Stimulated activated CD8-positive, alpha-beta memory T cell treated with anti-CD3 and anti-CD28 coated beads, Interleukin-4, amount 100 ng/mL, for 24 hours (primary cell): ENCODE measurements at regions not wholly inside any gene's neighbourhood (a gene's known extent, or its start where the extent isn't known, plus 50 kb on each side); places are given as distances from the start of the nearest gene placed in this dataset.

Source experiments
- DNase-seq: peaks from one replicate; pipeline ENCODE4 v3.0.0-alpha.2; 2020; ENCODE audit warnings: low read depth

- no peak for DNase-seq
Measured at GRCh38 chr9:80369641-80370040, 797.9 kb downstream of the TLE4 start.

- DNase-seq, result no peak
Measured at GRCh38 chr9:80366626-80367025, 794.9 kb downstream of the TLE4 start.

- no peak for DNase-seq
Measured at GRCh38 chr9:80359941-80360881, 788.4 kb downstream of the TLE4 start.

- no peak for DNase-seq
Measured at GRCh38 chr9:80359291-80359690, 787.5 kb downstream of the TLE4 start.

- no peak for DNase-seq
Measured at GRCh38 chr9:80352967-80353366, 781.2 kb downstream of the TLE4 start.

- no peak for DNase-seq
Measured at GRCh38 chr9:80351612-80352011, 779.8 kb downstream of the TLE4 start.

- DNase-seq, result no peak
Measured at GRCh38 chr9:80326105-80326504, 754.3 kb downstream of the TLE4 start.

- DNase-seq, result no peak
Measured at GRCh38 chr9:80320916-80321315, 749.2 kb downstream of the TLE4 start.

- no peak for DNase-seq
Measured at GRCh38 chr9:80320480-80320879, 748.7 kb downstream of the TLE4 start.

- no peak for DNase-seq
Measured at GRCh38 chr9:80305136-80305535, 733.4 kb downstream of the TLE4 start.

- no peak for DNase-seq
Measured at GRCh38 chr9:80294955-80295354, 723.2 kb downstream of the TLE4 start.

- no peak for DNase-seq
Measured at GRCh38 chr9:80294318-80294717, 722.6 kb downstream of the TLE4 start.

- no peak for DNase-seq
Measured at GRCh38 chr9:80292231-80292630, 720.5 kb downstream of the TLE4 start.

GRCh38 chr9:80285326-80285725 lies 713.6 kb downstream of the TLE4 start:
- DNase-seq, result no peak

GRCh38 chr9:80282766-80283165 lies 711.0 kb downstream of the TLE4 start:
- DNase-seq, result no peak

- no peak for DNase-seq
Measured at GRCh38 chr9:80259079-80259478, 687.3 kb downstream of the TLE4 start.

GRCh38 chr9:80251778-80252177 lies 680.0 kb downstream of the TLE4 start:
- DNase-seq, result no peak

- no peak for DNase-seq
Measured at GRCh38 chr9:80242022-80242421, 670.3 kb downstream of the TLE4 start.

GRCh38 chr9:80235752-80236151 lies 664.0 kb downstream of the TLE4 start:
- no peak for DNase-seq

GRCh38 chr9:80233906-80234305 lies 662.1 kb downstream of the TLE4 start:
- no peak for DNase-seq

GRCh38 chr9:80233102-80233843 lies 661.5 kb downstream of the TLE4 start:
- DNase-seq, result no peak

- DNase-seq, result no peak
Measured at GRCh38 chr9:80231318-80232236, 659.8 kb downstream of the TLE4 start.
